ENCODE measurements at regions not wholly inside any gene's neighbourhood (a gene's known extent, or its start where the extent isn't known, plus 50 kb on each side); places are given as distances from the start of the nearest gene placed in this dataset.

DNA sequence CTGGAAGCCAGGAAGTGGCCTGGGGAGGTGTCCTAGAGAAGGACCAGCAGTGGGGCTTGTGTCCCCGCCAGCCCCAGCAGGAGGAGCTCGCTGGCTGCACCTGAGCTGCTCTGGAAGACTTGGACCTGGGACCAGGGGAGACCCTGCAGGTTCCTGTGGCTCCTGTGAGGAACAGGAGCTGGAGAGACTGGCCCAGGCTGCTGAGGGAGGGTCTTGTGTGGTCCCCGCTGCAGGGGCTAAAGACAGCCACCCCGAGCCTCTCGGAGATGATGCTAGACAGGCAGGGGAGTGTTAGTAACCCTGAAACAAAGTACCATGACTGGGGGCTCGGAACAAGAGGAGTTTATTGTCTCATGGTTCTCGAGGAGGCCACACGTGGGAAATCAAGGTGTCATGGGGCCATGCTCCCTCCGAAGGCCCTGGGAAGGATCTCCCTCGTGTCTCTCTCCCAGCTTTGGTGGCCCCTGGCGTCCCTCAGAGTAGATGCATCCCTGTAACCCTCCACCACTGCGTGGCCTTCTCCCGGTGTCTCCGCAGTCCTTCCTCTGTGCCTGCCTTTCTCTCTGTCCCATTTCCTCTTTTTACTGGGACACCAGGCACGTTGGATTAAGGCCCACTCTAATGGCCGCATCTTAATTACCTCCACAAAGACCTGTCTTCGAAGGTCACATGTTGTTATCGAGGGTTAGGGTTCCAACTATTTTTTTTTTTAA is 348.4 kb downstream of the GLRX3 start:
- TF ChIP-seq, protein P1, sequence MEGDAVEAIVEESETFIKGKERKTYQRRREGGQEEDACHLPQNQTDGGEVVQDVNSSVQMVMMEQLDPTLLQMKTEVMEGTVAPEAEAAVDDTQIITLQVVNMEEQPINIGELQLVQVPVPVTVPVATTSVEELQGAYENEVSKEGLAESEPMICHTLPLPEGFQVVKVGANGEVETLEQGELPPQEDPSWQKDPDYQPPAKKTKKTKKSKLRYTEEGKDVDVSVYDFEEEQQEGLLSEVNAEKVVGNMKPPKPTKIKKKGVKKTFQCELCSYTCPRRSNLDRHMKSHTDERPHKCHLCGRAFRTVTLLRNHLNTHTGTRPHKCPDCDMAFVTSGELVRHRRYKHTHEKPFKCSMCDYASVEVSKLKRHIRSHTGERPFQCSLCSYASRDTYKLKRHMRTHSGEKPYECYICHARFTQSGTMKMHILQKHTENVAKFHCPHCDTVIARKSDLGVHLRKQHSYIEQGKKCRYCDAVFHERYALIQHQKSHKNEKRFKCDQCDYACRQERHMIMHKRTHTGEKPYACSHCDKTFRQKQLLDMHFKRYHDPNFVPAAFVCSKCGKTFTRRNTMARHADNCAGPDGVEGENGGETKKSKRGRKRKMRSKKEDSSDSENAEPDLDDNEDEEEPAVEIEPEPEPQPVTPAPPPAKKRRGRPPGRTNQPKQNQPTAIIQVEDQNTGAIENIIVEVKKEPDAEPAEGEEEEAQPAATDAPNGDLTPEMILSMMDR (IDR thresholded peaks at IDR 0.05): no peak
- no peaks in the 10 kb centered on the region for H3K36me3 ChIP-seq
- 79 to 83% methylated on average over 18 of the region's 18 CpGs for WGBS, 2 donors
- no peak for DNase-seq
- ATAC-seq: no peak
- intact Hi-C loops (cut with DNase I): no loop called here
- H3K9me3 ChIP-seq: no peaks in the 10 kb centered on the region
- no peak overlapping the region for H3K27ac ChIP-seq
- peaks cover 0 to 27% (median 11%) of the 10 kb centered on the region in 7 donors for H3K27me3 ChIP-seq
- no peaks in the 10 kb centered on the region for H3K4me1 ChIP-seq
- no peak overlapping the region for H3K4me3 ChIP-seq

DNA sequence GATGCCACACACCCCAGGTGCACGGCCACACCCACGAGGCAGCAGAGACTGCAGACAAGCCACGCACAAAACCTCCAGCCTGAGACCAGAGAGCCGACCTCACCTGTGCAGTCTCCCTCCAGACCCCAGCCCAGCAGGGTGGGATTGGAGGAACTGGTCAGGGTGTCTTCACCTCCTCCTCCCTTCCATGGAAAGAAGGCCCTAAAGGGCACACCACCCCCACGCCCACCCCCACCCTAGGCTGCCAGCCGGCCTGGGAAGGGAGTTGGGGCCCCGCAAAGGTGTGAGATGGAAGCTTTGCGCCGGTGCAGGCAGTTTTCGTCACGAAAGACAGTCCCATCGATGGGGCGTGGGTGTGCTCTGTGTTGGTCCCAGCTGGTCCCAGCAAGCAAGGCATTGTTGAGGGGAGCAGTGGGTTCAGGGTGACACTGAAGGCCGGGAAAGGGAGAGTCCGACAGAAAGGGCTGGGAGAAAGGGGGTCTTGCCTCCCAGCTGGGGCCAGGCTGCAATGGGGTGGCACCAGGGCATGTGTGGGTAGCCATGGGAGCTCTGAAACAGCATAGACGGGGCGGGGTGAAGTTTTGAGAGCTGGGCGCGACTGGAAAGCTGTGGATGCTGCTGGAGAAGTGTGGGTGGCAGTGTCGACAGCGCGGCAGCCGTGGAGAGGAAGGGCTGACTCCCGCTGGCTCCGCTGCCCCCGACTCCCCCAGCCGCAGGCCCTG is 349.2 kb downstream of the GLRX3 start:
- H3K9me3 ChIP-seq: no peaks in the 10 kb centered on the region
- ATAC-seq (no peak), DNase-seq (no peak)
- H3K27me3 ChIP-seq: peaks cover 0 to 27% (median 11%) of the 10 kb centered on the region in 7 donors
- H3K36me3 ChIP-seq: no peaks in the 10 kb centered on the region
- WGBS, 2 donors: 76 to 81% methylated on average over 21 to 27 of the region's 27 CpGs
- TF ChIP-seq, protein P1 (IDR thresholded peaks at IDR 0.05): no peak
- intact Hi-C loops (cut with DNase I): no loop called here
- H3K4me1 ChIP-seq: no peaks in the 10 kb centered on the region
- no peak overlapping the region for H3K4me3 ChIP-seq
- H3K27ac ChIP-seq: no peak overlapping the region

DNA sequence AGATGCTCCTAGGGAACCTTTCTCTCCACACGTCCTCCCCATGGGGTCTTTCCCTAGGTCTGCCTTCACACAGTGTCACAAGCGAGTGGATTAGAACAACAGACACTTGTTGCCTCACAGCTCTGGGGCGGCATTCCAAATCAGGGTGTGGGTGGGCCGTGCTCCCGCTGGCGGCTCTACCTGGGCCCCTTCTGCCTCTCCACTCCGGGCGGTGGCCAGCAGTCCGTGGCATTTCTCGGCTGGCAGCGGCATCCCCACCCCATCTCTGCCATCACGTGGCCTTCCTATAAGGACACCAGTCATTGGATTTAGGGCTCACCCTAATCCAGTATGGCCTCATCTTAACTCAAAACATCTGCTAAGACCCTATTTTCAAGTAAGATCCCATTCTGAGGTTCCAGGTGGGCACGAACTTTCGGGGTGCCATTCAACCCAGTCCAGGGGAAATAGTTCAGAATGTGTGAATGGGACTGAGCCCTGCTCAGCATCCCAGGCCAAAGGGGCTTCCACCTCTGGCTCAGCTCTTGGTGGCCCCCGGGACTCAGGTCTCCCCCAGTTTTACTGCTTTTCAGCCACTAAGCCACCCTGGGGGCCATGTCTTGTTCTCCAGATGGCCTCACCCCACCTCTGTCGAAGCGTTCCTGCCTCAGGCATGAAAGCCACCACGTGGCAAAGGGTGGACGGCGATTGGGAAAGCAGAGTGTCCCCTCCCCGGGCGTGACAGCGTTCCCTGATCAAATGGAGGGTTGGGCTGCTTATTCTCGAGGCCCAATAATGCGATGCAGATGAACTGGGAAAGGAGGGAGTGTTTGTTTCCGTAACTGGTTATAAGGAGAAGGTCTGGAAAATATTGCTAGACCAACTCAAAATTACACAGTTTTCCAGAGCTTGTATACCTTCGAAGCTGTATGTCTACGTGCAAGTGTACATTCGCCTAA is 350.0 kb downstream of the GLRX3 start:
- DNase-seq (no peak), ATAC-seq (no peak)
- intact Hi-C loops (cut with DNase I): no loop called here
- 85 to 88% methylated on average over 29 of the region's 29 CpGs for WGBS, 2 donors
- TF ChIP-seq, protein P1 (IDR thresholded peaks at IDR 0.05): no peak
- H3K4me3 ChIP-seq: no peak overlapping the region
- no peaks in the 10 kb centered on the region for H3K4me1 ChIP-seq
- no peak overlapping the region for H3K27ac ChIP-seq
- H3K27me3 ChIP-seq: peaks cover 0 to 27% (median 9%) of the 10 kb centered on the region in 7 donors
- no peaks in the 10 kb centered on the region for H3K9me3 ChIP-seq
- H3K36me3 ChIP-seq: no peaks in the 10 kb centered on the region

DNA sequence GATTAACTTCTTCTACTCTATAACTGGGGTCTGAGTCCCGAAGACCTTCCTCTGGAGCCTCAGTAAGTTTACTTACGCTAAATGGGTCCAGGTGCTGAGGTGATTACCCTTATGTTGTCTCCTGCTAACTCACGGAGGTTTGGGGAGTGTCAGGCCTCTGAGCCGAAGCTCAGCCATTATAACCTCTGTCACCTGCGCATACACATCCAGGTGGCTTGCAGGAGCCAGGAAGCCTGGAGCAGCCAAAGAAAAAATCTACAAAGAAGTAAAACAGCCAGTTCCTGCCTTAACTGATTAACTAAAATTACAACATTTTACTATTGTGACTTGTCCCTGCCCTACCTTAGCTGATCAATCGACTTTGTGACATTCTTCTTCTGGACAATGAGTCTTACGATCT is 350.7 kb downstream of the GLRX3 start:
- Histone ChIP-seq H3K36me3 (no peaks in the 10 kb centered on the region), H3K27ac (no peak overlapping the region), H3K4me1 (no peaks in the 10 kb centered on the region), H3K9me3 (no peaks in the 10 kb centered on the region), H3K4me3 (no peak overlapping the region), H3K27me3 (peaks cover 0 to 27% (median 4%) of the 10 kb centered on the region in 7 donors)
- ATAC-seq: no peak
- DNase-seq: no peak
- TF ChIP-seq, protein P1 (IDR thresholded peaks at IDR 0.05): no peak
- intact Hi-C loops (cut with DNase I): no loop called here
- 67 to 89% methylated on average over 7 of the region's 7 CpGs for WGBS, 2 donors
